Testis (tissue), 2 donors: ENCODE measurements at regions not wholly inside any gene's neighbourhood (a gene's known extent, or its start where the extent isn't known, plus 50 kb on each side); places are given as distances from the start of the nearest gene placed in this dataset.

Source experiments
- DNase-seq: peaks from one replicate; pipeline ENCODE4 v3.0.0-alpha.2; 2019
- H3K27ac ChIP-seq, 2 donors: fragments of 200-600 bp; sonication (generic); one replicate each; pipeline ENCODE4 v1.5.1; 2019
- H3K27me3 ChIP-seq: fragments of 200-600 bp; sonication (generic); one replicate; pipeline ENCODE4 v1.5.1; 2019
- H3K36me3 ChIP-seq: fragments of 200-600 bp; sonication (generic); one replicate; pipeline ENCODE4 v1.5.1; 2017; ENCODE audit warnings: low read depth; ENCODE audit errors: missing control alignments
- H3K4me1 ChIP-seq: fragments of 200-600 bp; sonication (generic); one replicate; pipeline ENCODE4 v1.5.1; 2019
- H3K4me3 ChIP-seq, 2 donors: fragments of 200-600 bp; sonication (generic); one replicate each; pipeline ENCODE4 v1.5.1; 2017 to 2019
- H3K9me3 ChIP-seq: fragments of 200-600 bp; sonication (generic); one replicate; pipeline ENCODE4 v1.5.1; 2017
- CTCF ChIP-seq, 3 experiments: fragments of 450-650 bp in 2 of 3; fragments of 200-600 bp in 1 of 3; sonication (generic) in 1 of 3; IDR thresholded peaks; one replicate each; pipeline ENCODE4 v1.5.1; 2016 to 2019; ENCODE audit warnings: antibody characterized with exemption in 3 of 3, mild to moderate bottlenecking in 2 of 3, moderate library complexity in 1 of 3
- POLR2A ChIP-seq: fragments of 450-650 bp; IDR thresholded peaks from one replicate; pipeline ENCODE4 v1.6.1; 2017; ENCODE audit warnings: antibody characterized with exemption, mild to moderate bottlenecking, moderate library complexity
- WGBS, 2 donors: methylation state at CpG; one replicate each; pipeline ENCODE4 v1.1.5; 2018; 5-methylcytosine and 5-hydroxymethylcytosine counted together
- intact Hi-C: fragments of 100-400 bp; cut with DNase I; formaldehyde crosslinking; loops from one replicate; pipeline ENCODE4 v1.15.1; 2023; ENCODE audit warnings: low total_unique reads

GRCh38 chr7:109497053-109497452 lies 927.4 kb downstream of the DNAJB9 start:
- H3K4me1 ChIP-seq, result no peaks in the 10 kb centered on the region
- TF ChIP-seq POLR2A (no peak), CTCF (IDR thresholded peaks at IDR 0.05) (no peak)
- no peak overlapping the region for H3K27ac ChIP-seq
- no peaks in the 10 kb centered on the region for H3K36me3 ChIP-seq
- H3K27me3 ChIP-seq, result no peaks in the 10 kb centered on the region
- DNase-seq, result no peak
- H3K9me3 ChIP-seq, result no peaks in the 10 kb centered on the region
- H3K4me3 ChIP-seq, result no peak overlapping the region
- WGBS, 2 donors, result 82 to 95% methylated on average over 5 of the region's 5 CpGs
- intact Hi-C loops, result no loop called here

GRCh38 chr7:109498131-109498530 lies 928.5 kb downstream of the DNAJB9 start:
- WGBS, 2 donors, result 90 to 97% methylated on average over 2 of the region's 2 CpGs
- Histone ChIP-seq H3K27ac (no peak overlapping the region), H3K4me1 (no peaks in the 10 kb centered on the region), H3K27me3 (no peaks in the 10 kb centered on the region), H3K4me3 (no peak overlapping the region), H3K36me3 (no peaks in the 10 kb centered on the region), H3K9me3 (no peaks in the 10 kb centered on the region)
- no peak for DNase-seq
- no peak for TF ChIP-seq CTCF (IDR thresholded peaks at IDR 0.05)
- TF ChIP-seq POLR2A, result no peak
- intact Hi-C loops, result no loop called here

GRCh38 chr7:109503421-109503820 lies 933.7 kb downstream of the DNAJB9 start:
- Histone ChIP-seq H3K36me3 (no peaks in the 10 kb centered on the region), H3K27me3 (no peaks in the 10 kb centered on the region), H3K4me3 (no peak overlapping the region), H3K9me3 (no peaks in the 10 kb centered on the region), H3K27ac (no peak overlapping the region), H3K4me1 (no peaks in the 10 kb centered on the region)
- TF ChIP-seq POLR2A (no peak), CTCF (IDR thresholded peaks at IDR 0.05) (no peak)
- 72 to 82% methylated on average over 2 of the region's 2 CpGs for WGBS, 2 donors
- no peak for DNase-seq
- intact Hi-C loops, result no loop called here

- WGBS, 2 donors, result 58 to 64% methylated on average over 4 of the region's 4 CpGs
- H3K27ac ChIP-seq, result no peak overlapping the region
- intact Hi-C loops, result no loop called here
- TF ChIP-seq CTCF (IDR thresholded peaks at IDR 0.05), result no peak
- no peak for TF ChIP-seq POLR2A
- no peak overlapping the region for H3K4me3 ChIP-seq
- no peaks in the 10 kb centered on the region for H3K4me1 ChIP-seq
- no peaks in the 10 kb centered on the region for H3K36me3 ChIP-seq
- no peak for DNase-seq
- no peaks in the 10 kb centered on the region for H3K9me3 ChIP-seq
- no peaks in the 10 kb centered on the region for H3K27me3 ChIP-seq
Measured at GRCh38 chr7:109522585-109522984, 952.9 kb downstream of the DNAJB9 start.

GRCh38 chr7:109527833-109528232 lies 958.2 kb downstream of the DNAJB9 start:
- Histone ChIP-seq H3K36me3 (no peaks in the 10 kb centered on the region), H3K4me1 (no peaks in the 10 kb centered on the region), H3K4me3 (no peak overlapping the region), H3K27ac (no peak overlapping the region), H3K27me3 (no peaks in the 10 kb centered on the region), H3K9me3 (no peaks in the 10 kb centered on the region)
- intact Hi-C loops, result no loop called here
- no peak for DNase-seq
- TF ChIP-seq POLR2A, result no peak
- TF ChIP-seq CTCF (IDR thresholded peaks at IDR 0.05), result no peak
